ENCODE measurements at regions not wholly inside any gene's neighbourhood (a gene's known extent, or its start where the extent isn't known, plus 50 kb on each side); places are given as distances from the start of the nearest gene placed in this dataset.
"Not testable (repeated sequence)": the region's sequence is repeated elsewhere in the genome, so short reads cannot be mapped to it uniquely, and the experiment has no call there.

DNA sequence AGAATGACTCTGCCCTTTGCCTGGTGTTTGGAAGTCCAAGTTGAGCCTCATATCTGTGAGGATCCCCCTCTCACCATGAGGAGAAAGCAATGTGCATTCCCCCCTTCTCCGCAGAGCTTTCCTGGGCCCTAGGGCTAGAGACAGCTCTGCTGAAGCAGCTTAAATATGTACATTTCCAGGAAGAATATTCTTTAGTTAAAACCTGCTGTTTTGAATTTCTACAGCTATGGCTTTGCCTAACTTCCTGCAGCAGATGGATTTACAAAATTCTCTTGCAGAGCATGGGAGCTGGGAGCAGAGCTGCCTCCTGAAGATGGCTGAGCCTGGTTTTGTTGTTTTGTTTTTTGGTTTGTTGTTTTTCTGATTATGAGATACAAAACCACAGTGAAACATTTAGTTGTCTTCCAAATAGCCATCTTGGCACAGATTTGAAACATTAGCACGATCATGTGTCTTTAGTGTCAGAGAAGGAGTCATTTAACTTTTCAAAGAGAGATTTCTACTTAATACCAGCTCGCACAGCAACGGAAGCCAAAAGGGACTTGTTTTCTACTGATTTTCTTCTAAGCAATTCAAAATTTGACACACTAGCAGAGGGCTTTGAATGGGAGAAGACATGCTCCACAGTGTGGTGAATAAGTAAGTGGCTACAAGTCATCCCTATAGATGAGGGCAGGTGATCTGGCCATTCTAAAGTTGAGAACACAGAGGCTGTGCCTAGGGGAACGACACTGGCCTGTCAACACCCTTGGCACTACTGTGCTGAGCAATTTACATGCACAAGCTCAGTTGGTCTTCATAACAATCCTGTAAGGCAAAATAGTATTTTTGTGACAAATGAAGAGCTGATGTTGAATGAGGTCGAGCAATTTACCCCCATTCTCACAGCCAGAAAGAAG, 222.6 kb downstream of the MREG start:
- no peak for DNase-seq
- no peak overlapping the region for H3K4me3 ChIP-seq
- H3K27me3 ChIP-seq (ENCODE audit: low read depth) = no peaks in the 10 kb centered on the region
- intact Hi-C loops (cut with micrococcal nuclease) = no loop called here
- H3K27ac ChIP-seq (replicated peaks) = no peak overlapping the region
- H3K9me3 ChIP-seq (replicated peaks) = no peaks in the 10 kb centered on the region
- H3K36me3 ChIP-seq = no peaks in the 10 kb centered on the region
- no peak for TF ChIP-seq CTCF (IDR thresholded peaks at IDR 0.05; ENCODE audit: borderline replicate concordance)
- H3K4me1 ChIP-seq = peaks cover 10% of the 10 kb centered on the region

GRCh38 chr2:215787565-215788178, 225.7 kb downstream of the MREG start:
- intact Hi-C loops (cut with micrococcal nuclease) = no loop called here
- no peak for TF ChIP-seq CTCF (IDR thresholded peaks at IDR 0.05; ENCODE audit: borderline replicate concordance)

GRCh38 chr2:215787025-215787424, 226.3 kb downstream of the MREG start:
- intact Hi-C loops (cut with micrococcal nuclease) = no loop called here
- peaks cover 7% of the 10 kb centered on the region for H3K4me1 ChIP-seq
- no peak for TF ChIP-seq CTCF (IDR thresholded peaks at IDR 0.05; ENCODE audit: borderline replicate concordance)

More at GRCh38 chr2:215787565-215788178, 225.7 kb downstream of the MREG start:
- Histone ChIP-seq H3K36me3 (no peaks in the 10 kb centered on the region), H3K9me3 (replicated peaks) (peaks cover 7% of the 10 kb centered on the region), H3K27ac (replicated peaks) (no peak overlapping the region), H3K27me3 (ENCODE audit: low read depth) (no peaks in the 10 kb centered on the region), H3K4me1 (peaks cover under 1% of the 10 kb centered on the region), H3K4me3 (no peak overlapping the region)
- DNase-seq = no peak

DNA sequence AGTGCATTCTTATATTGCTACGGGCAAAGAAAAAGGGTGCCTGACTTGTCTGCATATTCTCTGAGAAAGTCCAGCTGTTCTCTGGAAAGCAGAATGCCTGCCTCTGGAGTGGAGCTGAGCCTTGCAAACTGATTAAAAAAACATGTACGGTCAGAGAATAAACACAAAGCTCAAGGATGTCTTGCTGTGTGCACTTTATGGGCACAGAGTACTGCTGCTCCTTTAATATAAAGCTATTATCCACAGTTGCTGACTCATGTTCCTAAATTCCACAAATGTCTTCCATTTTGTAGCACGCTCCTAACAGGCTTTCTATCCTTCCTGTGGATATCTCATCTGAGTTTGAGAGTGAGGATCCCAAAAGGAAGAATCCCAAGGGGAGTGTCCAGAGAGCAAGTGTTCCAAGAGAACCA, 229.0 kb downstream of the MREG start:
- no peak for TF ChIP-seq CTCF (IDR thresholded peaks at IDR 0.05; ENCODE audit: borderline replicate concordance)
- DNase-seq = no peak
- peak overlapping the region; percentile 43 for H3K27ac ChIP-seq (replicated peaks)

More at GRCh38 chr2:215787025-215787424, 226.3 kb downstream of the MREG start:
- no peak overlapping the region for H3K27ac ChIP-seq (replicated peaks)
- no peak for DNase-seq
- no peaks in the 10 kb centered on the region for H3K27me3 ChIP-seq (ENCODE audit: low read depth)
- H3K9me3 ChIP-seq (replicated peaks) = peaks cover 7% of the 10 kb centered on the region
- no peak overlapping the region for H3K4me3 ChIP-seq
- H3K36me3 ChIP-seq = no peaks in the 10 kb centered on the region

DNA sequence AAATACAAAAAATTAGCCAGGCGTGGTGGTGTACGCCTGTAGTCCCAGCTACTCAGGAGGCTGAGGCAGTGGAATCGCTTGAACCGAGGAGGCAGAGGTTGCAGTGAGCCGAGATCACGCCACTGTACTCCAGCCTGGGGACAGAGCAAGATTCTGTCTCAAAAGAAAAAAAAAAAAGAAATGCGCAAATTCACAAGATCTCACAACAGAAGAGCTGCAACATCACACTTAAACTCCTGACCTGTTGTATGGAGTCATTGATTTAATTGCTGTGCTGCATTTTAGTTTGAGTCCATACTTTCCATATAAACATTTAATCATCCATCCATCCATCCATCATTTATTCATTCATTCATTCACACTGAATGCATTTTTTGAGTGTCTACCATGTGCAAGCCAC, 229.7 kb downstream of the MREG start:
- DNase-seq; H3K36me3 ChIP-seq; intact Hi-C loops (cut with micrococcal nuclease); H3K4me3 ChIP-seq; H3K9me3 ChIP-seq (replicated peaks); H3K27me3 ChIP-seq (ENCODE audit: low read depth): not testable (repeated sequence)
- Histone ChIP-seq H3K4me1 (peaks cover 10% of the 10 kb centered on the region), H3K27ac (replicated peaks) (peak overlapping the region; percentile 43)

More for the DNA sequence above, 229.0 kb downstream of the MREG start:
- Histone ChIP-seq H3K4me3 (no peak overlapping the region), H3K9me3 (replicated peaks) (peaks cover 7% of the 10 kb centered on the region), H3K36me3 (no peaks in the 10 kb centered on the region), H3K27me3 (ENCODE audit: low read depth) (no peaks in the 10 kb centered on the region), H3K4me1 (peaks cover 10% of the 10 kb centered on the region)
- intact Hi-C loops (cut with micrococcal nuclease) = no loop called here

DNA sequence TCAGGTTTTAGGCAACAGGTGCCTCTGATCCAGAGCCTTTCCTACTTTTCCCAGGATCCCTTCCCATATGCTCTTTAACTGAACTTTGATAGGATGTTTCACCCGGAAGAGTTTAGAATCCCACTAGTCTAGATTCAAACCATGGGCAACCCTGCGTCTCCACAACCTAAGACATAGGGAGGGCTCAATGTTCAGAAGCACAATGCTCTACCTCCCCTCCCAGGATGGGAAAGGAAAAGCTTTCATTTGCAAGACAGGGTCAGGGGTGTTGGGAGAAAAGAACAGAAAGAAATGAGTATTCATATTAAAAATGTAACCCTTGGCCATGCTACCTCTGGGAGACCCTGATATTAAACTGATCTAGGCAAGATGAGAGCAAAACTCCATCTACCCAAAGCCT, 230.4 kb downstream of the MREG start:
- no peak overlapping the region for H3K4me3 ChIP-seq
- no peak for TF ChIP-seq CTCF (IDR thresholded peaks at IDR 0.05; ENCODE audit: borderline replicate concordance)
- intact Hi-C loops (cut with micrococcal nuclease) = no loop called here
- H3K27me3 ChIP-seq (ENCODE audit: low read depth) = no peaks in the 10 kb centered on the region
- H3K4me1 ChIP-seq = peaks cover 10% of the 10 kb centered on the region
- H3K9me3 ChIP-seq (replicated peaks) = peaks cover 7% of the 10 kb centered on the region
- peak overlapping the region; percentile 25 for H3K27ac ChIP-seq (replicated peaks)
- no peak for DNase-seq
- no peaks in the 10 kb centered on the region for H3K36me3 ChIP-seq
